ENCODE measurements at regions not wholly inside any gene's neighbourhood (a gene's known extent, or its start where the extent isn't known, plus 50 kb on each side); places are given as distances from the start of the nearest gene placed in this dataset.
A peak's percentile ranks its signal among the peaks of the same experiment; 100 is the strongest.

- Histone ChIP-seq H3K27ac (ENCODE audit: low read depth, low read length) (no peak overlapping the region), H3K4me1 (ENCODE audit: control insufficient read depth, insufficient read depth, low read length) (no peaks in the 10 kb centered on the region), H3K36me3 (ENCODE audit: control insufficient read depth, insufficient read depth, low read length) (no peaks in the 10 kb centered on the region), H3K4me3 (ENCODE audit: low read depth, low read length) (no peak overlapping the region), H3K27me3 (ENCODE audit: control insufficient read depth, insufficient read depth, low read length) (no peaks in the 10 kb centered on the region), H3K9me3 (ENCODE audit: control insufficient read depth, insufficient read depth, low read length) (no peaks in the 10 kb centered on the region)
- DNase-seq (ENCODE audit: low read depth in 4 of 6, low spot score in 6 of 6), result no peak
- 80% methylated on average over 1 of the region's 1 CpG for WGBS (ENCODE audit: insufficient coverage)
Observed at GRCh38 chr6:54588176-54588575, 258.4 kb upstream of the FAM83B start.

- Histone ChIP-seq H3K27ac (ENCODE audit: low read depth, low read length) (no peak overlapping the region), H3K4me3 (ENCODE audit: low read depth, low read length) (no peak overlapping the region), H3K4me1 (ENCODE audit: control insufficient read depth, insufficient read depth, low read length) (no peaks in the 10 kb centered on the region), H3K9me3 (ENCODE audit: control insufficient read depth, insufficient read depth, low read length) (no peaks in the 10 kb centered on the region), H3K27me3 (ENCODE audit: control insufficient read depth, insufficient read depth, low read length) (no peaks in the 10 kb centered on the region), H3K36me3 (ENCODE audit: control insufficient read depth, insufficient read depth, low read length) (no peaks in the 10 kb centered on the region)
- WGBS (ENCODE audit: insufficient coverage), result no CpG with 5 or more reads among the region's 3 CpGs
- DNase-seq (ENCODE audit: low read depth in 4 of 6, low spot score in 6 of 6), result no peak
Observed at GRCh38 chr6:54595844-54596243, 250.7 kb upstream of the FAM83B start.

GRCh38 chr6:54598787-54599313 lies 247.7 kb upstream of the FAM83B start:
- Histone ChIP-seq H3K4me3 (ENCODE audit: low read depth, low read length) (no peak overlapping the region), H3K36me3 (ENCODE audit: control insufficient read depth, insufficient read depth, low read length) (no peaks in the 10 kb centered on the region), H3K27ac (ENCODE audit: low read depth, low read length) (no peak overlapping the region), H3K4me1 (ENCODE audit: control insufficient read depth, insufficient read depth, low read length) (no peaks in the 10 kb centered on the region), H3K9me3 (ENCODE audit: control insufficient read depth, insufficient read depth, low read length) (no peaks in the 10 kb centered on the region), H3K27me3 (ENCODE audit: control insufficient read depth, insufficient read depth, low read length) (no peaks in the 10 kb centered on the region)
- no CpG with 5 or more reads among the region's 5 CpGs for WGBS (ENCODE audit: insufficient coverage)
- DNase-seq (ENCODE audit: low read depth in 4 of 6, low spot score in 6 of 6), result peak in 1 of 6 donors; percentile 4

- Histone ChIP-seq H3K4me1 (ENCODE audit: control insufficient read depth, insufficient read depth, low read length) (no peaks in the 10 kb centered on the region), H3K36me3 (ENCODE audit: control insufficient read depth, insufficient read depth, low read length) (no peaks in the 10 kb centered on the region), H3K27ac (ENCODE audit: low read depth, low read length) (no peak overlapping the region), H3K9me3 (ENCODE audit: control insufficient read depth, insufficient read depth, low read length) (no peaks in the 10 kb centered on the region), H3K4me3 (ENCODE audit: low read depth, low read length) (no peak overlapping the region), H3K27me3 (ENCODE audit: control insufficient read depth, insufficient read depth, low read length) (no peaks in the 10 kb centered on the region)
- peak in 2 of 6 donors; percentile 9 to 19 for DNase-seq (ENCODE audit: low read depth in 4 of 6, low spot score in 6 of 6)
- WGBS (ENCODE audit: insufficient coverage), result no CpG with 5 or more reads among the region's 3 CpGs
Observed at GRCh38 chr6:54601600-54602300, 244.8 kb upstream of the FAM83B start.

GRCh38 chr6:54602591-54602990 lies 244.0 kb upstream of the FAM83B start:
- WGBS (ENCODE audit: insufficient coverage), result 90% methylated on average over 2 of the region's 3 CpGs
- no peak overlapping the region for H3K4me3 ChIP-seq (ENCODE audit: low read depth, low read length)
- no peaks in the 10 kb centered on the region for H3K36me3 ChIP-seq (ENCODE audit: control insufficient read depth, insufficient read depth, low read length)
- H3K4me1 ChIP-seq (ENCODE audit: control insufficient read depth, insufficient read depth, low read length), result no peaks in the 10 kb centered on the region
- no peak for DNase-seq (ENCODE audit: low read depth in 4 of 6, low spot score in 6 of 6)
- no peak overlapping the region for H3K27ac ChIP-seq (ENCODE audit: low read depth, low read length)
- no peaks in the 10 kb centered on the region for H3K27me3 ChIP-seq (ENCODE audit: control insufficient read depth, insufficient read depth, low read length)
- no peaks in the 10 kb centered on the region for H3K9me3 ChIP-seq (ENCODE audit: control insufficient read depth, insufficient read depth, low read length)

GRCh38 chr6:54609981-54610380 lies 236.6 kb upstream of the FAM83B start:
- Histone ChIP-seq H3K27ac (ENCODE audit: low read depth, low read length) (no peak overlapping the region), H3K4me3 (ENCODE audit: low read depth, low read length) (no peak overlapping the region), H3K36me3 (ENCODE audit: control insufficient read depth, insufficient read depth, low read length) (no peaks in the 10 kb centered on the region), H3K9me3 (ENCODE audit: control insufficient read depth, insufficient read depth, low read length) (no peaks in the 10 kb centered on the region), H3K27me3 (ENCODE audit: control insufficient read depth, insufficient read depth, low read length) (no peaks in the 10 kb centered on the region), H3K4me1 (ENCODE audit: control insufficient read depth, insufficient read depth, low read length) (no peaks in the 10 kb centered on the region)
- no peak for DNase-seq (ENCODE audit: low read depth in 4 of 6, low spot score in 6 of 6)

GRCh38 chr6:54613596-54613995 lies 233.0 kb upstream of the FAM83B start:
- Histone ChIP-seq H3K27ac (ENCODE audit: low read depth, low read length) (no peak overlapping the region), H3K36me3 (ENCODE audit: control insufficient read depth, insufficient read depth, low read length) (no peaks in the 10 kb centered on the region), H3K4me1 (ENCODE audit: control insufficient read depth, insufficient read depth, low read length) (no peaks in the 10 kb centered on the region), H3K9me3 (ENCODE audit: control insufficient read depth, insufficient read depth, low read length) (peaks cover 2% of the 10 kb centered on the region), H3K4me3 (ENCODE audit: low read depth, low read length) (no peak overlapping the region), H3K27me3 (ENCODE audit: control insufficient read depth, insufficient read depth, low read length) (no peaks in the 10 kb centered on the region)
- no peak for DNase-seq (ENCODE audit: low read depth in 4 of 6, low spot score in 6 of 6)
- no CpG with 5 or more reads among the region's 1 CpG for WGBS (ENCODE audit: insufficient coverage)

GRCh38 chr6:54614499-54615195 lies 231.9 kb upstream of the FAM83B start:
- no peaks in the 10 kb centered on the region for H3K27me3 ChIP-seq (ENCODE audit: control insufficient read depth, insufficient read depth, low read length)
- no peak for DNase-seq (ENCODE audit: low read depth in 4 of 6, low spot score in 6 of 6)
- H3K9me3 ChIP-seq (ENCODE audit: control insufficient read depth, insufficient read depth, low read length), result peaks cover 2% of the 10 kb centered on the region
- H3K4me1 ChIP-seq (ENCODE audit: control insufficient read depth, insufficient read depth, low read length), result no peaks in the 10 kb centered on the region
- no peaks in the 10 kb centered on the region for H3K36me3 ChIP-seq (ENCODE audit: control insufficient read depth, insufficient read depth, low read length)
- H3K4me3 ChIP-seq (ENCODE audit: low read depth, low read length), result no peak overlapping the region
- WGBS (ENCODE audit: insufficient coverage), result 94% methylated on average over 8 of the region's 9 CpGs
- H3K27ac ChIP-seq (ENCODE audit: low read depth, low read length), result no peak overlapping the region

GRCh38 chr6:54617730-54618129 lies 228.8 kb upstream of the FAM83B start:
- Histone ChIP-seq H3K27ac (ENCODE audit: low read depth, low read length) (no peak overlapping the region), H3K36me3 (ENCODE audit: control insufficient read depth, insufficient read depth, low read length) (no peaks in the 10 kb centered on the region), H3K4me1 (ENCODE audit: control insufficient read depth, insufficient read depth, low read length) (no peaks in the 10 kb centered on the region), H3K27me3 (ENCODE audit: control insufficient read depth, insufficient read depth, low read length) (no peaks in the 10 kb centered on the region), H3K9me3 (ENCODE audit: control insufficient read depth, insufficient read depth, low read length) (peaks cover 2% of the 10 kb centered on the region), H3K4me3 (ENCODE audit: low read depth, low read length) (no peak overlapping the region)
- no CpG with 5 or more reads among the region's 1 CpG for WGBS (ENCODE audit: insufficient coverage)
- no peak for DNase-seq (ENCODE audit: low read depth in 4 of 6, low spot score in 6 of 6)

GRCh38 chr6:54618572-54618971 lies 228.0 kb upstream of the FAM83B start:
- H3K27ac ChIP-seq (ENCODE audit: low read depth, low read length), result no peak overlapping the region

More at GRCh38 chr6:54618572-54618971, 228.0 kb upstream of the FAM83B start:
- Histone ChIP-seq H3K4me3 (ENCODE audit: low read depth, low read length) (no peak overlapping the region), H3K9me3 (ENCODE audit: control insufficient read depth, insufficient read depth, low read length) (peaks cover 2% of the 10 kb centered on the region), H3K4me1 (ENCODE audit: control insufficient read depth, insufficient read depth, low read length) (no peaks in the 10 kb centered on the region), H3K27me3 (ENCODE audit: control insufficient read depth, insufficient read depth, low read length) (no peaks in the 10 kb centered on the region), H3K36me3 (ENCODE audit: control insufficient read depth, insufficient read depth, low read length) (no peaks in the 10 kb centered on the region)
- DNase-seq (ENCODE audit: low read depth in 4 of 6, low spot score in 6 of 6), result no peak
